WTC11 (cell line): ENCODE measurements at regions not wholly inside any gene's neighbourhood (a gene's known extent, or its start where the extent isn't known, plus 50 kb on each side); places are given as distances from the start of the nearest gene placed in this dataset.

Experiments used
- ATAC-seq: fragments of 200-7000 bp; cut with Tn5 transposase; 2 replicates; pipeline ENCODE4 v1.10.0; 2021; ENCODE audit warnings: mild to moderate bottlenecking, moderate library complexity
- CTCF ChIA-PET: fragments of 300-600 bp; sonication (Branson Sonifier 250); formaldehyde crosslinking; loops from one replicate; lab custom pipeline; 2021; ENCODE audit warnings: antibody characterized with exemption; lab: Charles Lee
- POLR2A ChIA-PET: fragments of 350-600 bp; sonication (Branson Sonifier 250); formaldehyde crosslinking; loops from one replicate; lab custom pipeline; 2021; ENCODE audit warnings: antibody characterized with exemption; lab: Charles Lee
- DNase-seq: peaks from one replicate; pipeline ENCODE4 v3.0.0; 2021; ENCODE audit warnings: low spot score
- H3K27ac Mint-ChIP-seq: 2 replicates; pipeline ENCODE4 v1.8.0; 2021; ENCODE audit warnings: mixed read lengths
- H3K27me3 Mint-ChIP-seq: 2 replicates; pipeline ENCODE4 v1.8.0; 2021; ENCODE audit warnings: low read depth, mild to moderate bottlenecking, moderate library complexity, mixed read lengths
- H3K36me3 Mint-ChIP-seq: 2 replicates; pipeline ENCODE4 v1.8.0; 2021; ENCODE audit warnings: mixed read lengths
- H3K4me1 Mint-ChIP-seq: 2 replicates; pipeline ENCODE4 v1.8.0; 2022; ENCODE audit warnings: mixed read lengths
- H3K4me3 Mint-ChIP-seq: 2 replicates; pipeline ENCODE4 v1.8.0; 2021; ENCODE audit warnings: mild to moderate bottlenecking, moderate library complexity, mixed read lengths
- H3K9me3 Mint-ChIP-seq: 2 replicates; pipeline ENCODE4 v1.8.0; 2021; ENCODE audit warnings: mixed read lengths
- CBFB ChIP-seq: sonication (generic); formaldehyde crosslinking; IDR thresholded peaks from 2 replicates; pipeline ENCODE4 v1.8.1; 2022; ENCODE audit warnings: mild to moderate bottlenecking, low read depth, missing genetic modification reagents
- CREM ChIP-seq: sonication (generic); formaldehyde crosslinking; IDR thresholded peaks from 2 replicates; pipeline ENCODE4 v1.8.1; 2022; ENCODE audit warnings: mild to moderate bottlenecking, missing genetic modification reagents, moderate library complexity
- ELF4 ChIP-seq: sonication (generic); formaldehyde crosslinking; IDR thresholded peaks from 2 replicates; pipeline ENCODE4 v1.8.1; 2022; ENCODE audit warnings: low read depth, mild to moderate bottlenecking, moderate library complexity, missing genetic modification reagents
- GTF2I ChIP-seq: fragments of 250-450 bp; sonication (Bioruptor Pico); conservative IDR thresholded peaks from 2 replicates; pipeline ENCODE4 v1.4.0; 2021; ENCODE audit warnings: mild to moderate bottlenecking
- HMGA2 ChIP-seq: fragments of 250-450 bp; sonication (Bioruptor Pico); IDR thresholded peaks from 2 replicates; pipeline ENCODE4 v1.4.0; 2021; ENCODE audit warnings: mild to moderate bottlenecking, moderate library complexity
- JUN ChIP-seq: sonication (generic); formaldehyde crosslinking; IDR thresholded peaks from 2 replicates; pipeline ENCODE4 v1.8.0; 2023; ENCODE audit warnings: mild to moderate bottlenecking, missing genetic modification reagents
- MXD4 ChIP-seq: fragments of 250-450 bp; sonication (Bioruptor Pico); IDR thresholded peaks from 2 replicates; pipeline ENCODE4 v1.8.0; 2021; ENCODE audit warnings: mild to moderate bottlenecking, moderate library complexity, borderline replicate concordance
- SMAD3 ChIP-seq: sonication (generic); formaldehyde crosslinking; IDR thresholded peaks from 2 replicates; pipeline ENCODE4 v1.8.0; 2022; ENCODE audit warnings: missing genetic modification reagents, mild to moderate bottlenecking, borderline replicate concordance
- SMAD4 ChIP-seq: sonication (generic); formaldehyde crosslinking; IDR thresholded peaks from 2 replicates; pipeline ENCODE4 v1.8.0; 2022; ENCODE audit warnings: mild to moderate bottlenecking, missing genetic modification reagents
- ZBTB21 ChIP-seq: sonication (generic); formaldehyde crosslinking; IDR thresholded peaks from 2 replicates; pipeline ENCODE4 v1.8.1; 2023; ENCODE audit warnings: mild to moderate bottlenecking, missing genetic modification reagents, borderline replicate concordance
- ZNF138 ChIP-seq: sonication (generic); formaldehyde crosslinking; conservative IDR thresholded peaks from 2 replicates; pipeline ENCODE4 v1.8.1; 2022; ENCODE audit warnings: mild to moderate bottlenecking, moderate library complexity, missing genetic modification reagents
- ZNF317 ChIP-seq: sonication (generic); formaldehyde crosslinking; IDR thresholded peaks from 2 replicates; pipeline ENCODE4 v1.8.1; 2023; ENCODE audit warnings: low read depth, mild to moderate bottlenecking, moderate library complexity, missing genetic modification reagents, borderline replicate concordance
- ZNF423 ChIP-seq: fragments of 250-450 bp; sonication (Bioruptor Pico); IDR thresholded peaks from 2 replicates; pipeline ENCODE4 v2.1.2; 2022; ENCODE audit warnings: mild to moderate bottlenecking, moderate library complexity
- TF ChIP-seq, protein P1 (sequence below): sonication (generic); formaldehyde crosslinking; IDR thresholded peaks from 2 replicates; pipeline ENCODE4 v1.8.0; 2022; ENCODE audit warnings: missing genetic modification reagents
- TF ChIP-seq, protein P2 (sequence below): fragments of 200-600 bp; IDR thresholded peaks from 2 replicates; pipeline ENCODE4 v1.8.0; 2022; ENCODE audit warnings: antibody characterized with exemption
- TF ChIP-seq, protein P3 (sequence below): sonication (generic); formaldehyde crosslinking; IDR thresholded peaks from 2 replicates; pipeline ENCODE4 v1.8.1; 2022; ENCODE audit warnings: low read depth, mild to moderate bottlenecking, moderate library complexity, missing genetic modification reagents, borderline replicate concordance
- TF ChIP-seq, protein P4 (sequence below): fragments of 250-450 bp; sonication (Bioruptor Pico); conservative IDR thresholded peaks from 2 replicates; pipeline ENCODE4 v1.9.0; 2021; ENCODE audit warnings: mild to moderate bottlenecking

DNA sequence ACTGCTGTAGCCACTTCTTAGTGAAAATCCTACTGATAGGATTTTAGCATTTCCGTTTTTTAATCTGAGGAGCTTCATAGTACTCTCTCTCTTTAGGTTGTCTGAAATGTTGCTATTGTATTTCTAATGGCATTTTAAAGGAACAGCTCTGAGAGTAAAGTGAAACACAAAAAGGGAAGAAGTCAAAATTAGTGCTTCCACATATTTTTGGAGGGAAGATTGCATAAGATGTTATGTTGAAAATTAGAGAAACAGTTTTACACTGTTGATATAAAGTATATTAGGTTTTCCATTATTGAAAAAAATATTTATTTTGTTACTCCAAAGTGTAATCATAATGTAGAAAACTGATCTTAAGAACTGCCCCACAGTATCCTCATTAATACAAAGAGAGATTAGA, 525.1 kb downstream of the TAF11L14 start:
- CTCF ChIA-PET: no interaction called here
- TF ChIP-seq HMGA2 (CRISPR knock-in tag): no peak
- no peak for TF ChIP-seq MXD4 (CRISPR knock-in tag)
- TF ChIP-seq, protein P1, sequence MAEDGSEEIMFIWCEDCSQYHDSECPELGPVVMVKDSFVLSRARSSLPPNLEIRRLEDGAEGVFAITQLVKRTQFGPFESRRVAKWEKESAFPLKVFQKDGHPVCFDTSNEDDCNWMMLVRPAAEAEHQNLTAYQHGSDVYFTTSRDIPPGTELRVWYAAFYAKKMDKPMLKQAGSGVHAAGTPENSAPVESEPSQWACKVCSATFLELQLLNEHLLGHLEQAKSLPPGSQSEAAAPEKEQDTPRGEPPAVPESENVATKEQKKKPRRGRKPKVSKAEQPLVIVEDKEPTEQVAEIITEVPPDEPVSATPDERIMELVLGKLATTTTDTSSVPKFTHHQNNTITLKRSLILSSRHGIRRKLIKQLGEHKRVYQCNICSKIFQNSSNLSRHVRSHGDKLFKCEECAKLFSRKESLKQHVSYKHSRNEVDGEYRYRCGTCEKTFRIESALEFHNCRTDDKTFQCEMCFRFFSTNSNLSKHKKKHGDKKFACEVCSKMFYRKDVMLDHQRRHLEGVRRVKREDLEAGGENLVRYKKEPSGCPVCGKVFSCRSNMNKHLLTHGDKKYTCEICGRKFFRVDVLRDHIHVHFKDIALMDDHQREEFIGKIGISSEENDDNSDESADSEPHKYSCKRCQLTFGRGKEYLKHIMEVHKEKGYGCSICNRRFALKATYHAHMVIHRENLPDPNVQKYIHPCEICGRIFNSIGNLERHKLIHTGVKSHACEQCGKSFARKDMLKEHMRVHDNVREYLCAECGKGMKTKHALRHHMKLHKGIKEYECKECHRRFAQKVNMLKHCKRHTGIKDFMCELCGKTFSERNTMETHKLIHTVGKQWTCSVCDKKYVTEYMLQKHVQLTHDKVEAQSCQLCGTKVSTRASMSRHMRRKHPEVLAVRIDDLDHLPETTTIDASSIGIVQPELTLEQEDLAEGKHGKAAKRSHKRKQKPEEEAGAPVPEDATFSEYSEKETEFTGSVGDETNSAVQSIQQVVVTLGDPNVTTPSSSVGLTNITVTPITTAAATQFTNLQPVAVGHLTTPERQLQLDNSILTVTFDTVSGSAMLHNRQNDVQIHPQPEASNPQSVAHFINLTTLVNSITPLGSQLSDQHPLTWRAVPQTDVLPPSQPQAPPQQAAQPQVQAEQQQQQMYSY (CRISPR knock-in tag): no peak
- TF ChIP-seq SMAD3: no peak
- no peak for TF ChIP-seq SMAD4
- no peak for TF ChIP-seq ZNF317 (CRISPR knock-in tag)
- TF ChIP-seq, protein P2, sequence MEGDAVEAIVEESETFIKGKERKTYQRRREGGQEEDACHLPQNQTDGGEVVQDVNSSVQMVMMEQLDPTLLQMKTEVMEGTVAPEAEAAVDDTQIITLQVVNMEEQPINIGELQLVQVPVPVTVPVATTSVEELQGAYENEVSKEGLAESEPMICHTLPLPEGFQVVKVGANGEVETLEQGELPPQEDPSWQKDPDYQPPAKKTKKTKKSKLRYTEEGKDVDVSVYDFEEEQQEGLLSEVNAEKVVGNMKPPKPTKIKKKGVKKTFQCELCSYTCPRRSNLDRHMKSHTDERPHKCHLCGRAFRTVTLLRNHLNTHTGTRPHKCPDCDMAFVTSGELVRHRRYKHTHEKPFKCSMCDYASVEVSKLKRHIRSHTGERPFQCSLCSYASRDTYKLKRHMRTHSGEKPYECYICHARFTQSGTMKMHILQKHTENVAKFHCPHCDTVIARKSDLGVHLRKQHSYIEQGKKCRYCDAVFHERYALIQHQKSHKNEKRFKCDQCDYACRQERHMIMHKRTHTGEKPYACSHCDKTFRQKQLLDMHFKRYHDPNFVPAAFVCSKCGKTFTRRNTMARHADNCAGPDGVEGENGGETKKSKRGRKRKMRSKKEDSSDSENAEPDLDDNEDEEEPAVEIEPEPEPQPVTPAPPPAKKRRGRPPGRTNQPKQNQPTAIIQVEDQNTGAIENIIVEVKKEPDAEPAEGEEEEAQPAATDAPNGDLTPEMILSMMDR: no peak
- TF ChIP-seq ZNF423 (CRISPR knock-in tag): no peak
- TF ChIP-seq, protein P3, sequence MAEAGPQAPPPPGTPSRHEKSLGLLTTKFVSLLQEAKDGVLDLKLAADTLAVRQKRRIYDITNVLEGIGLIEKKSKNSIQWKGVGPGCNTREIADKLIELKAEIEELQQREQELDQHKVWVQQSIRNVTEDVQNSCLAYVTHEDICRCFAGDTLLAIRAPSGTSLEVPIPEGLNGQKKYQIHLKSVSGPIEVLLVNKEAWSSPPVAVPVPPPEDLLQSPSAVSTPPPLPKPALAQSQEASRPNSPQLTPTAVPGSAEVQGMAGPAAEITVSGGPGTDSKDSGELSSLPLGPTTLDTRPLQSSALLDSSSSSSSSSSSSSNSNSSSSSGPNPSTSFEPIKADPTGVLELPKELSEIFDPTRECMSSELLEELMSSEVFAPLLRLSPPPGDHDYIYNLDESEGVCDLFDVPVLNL (CRISPR knock-in tag): no peak
- no peak for TF ChIP-seq ELF4 (CRISPR knock-in tag)
- TF ChIP-seq ZBTB21 (CRISPR knock-in tag): no peak
- TF ChIP-seq GTF2I (CRISPR knock-in tag): no peak
- DNase-seq (no peak), ATAC-seq (no peak)
- peaks cover 3% of the 10 kb centered on the region for H3K4me1 Mint-ChIP-seq
- no peaks in the 10 kb centered on the region for H3K27me3 Mint-ChIP-seq
- no peak overlapping the region for H3K4me3 Mint-ChIP-seq
- peaks cover 42% of the 10 kb centered on the region for H3K9me3 Mint-ChIP-seq
- peaks cover 15% of the 10 kb centered on the region for H3K36me3 Mint-ChIP-seq
- H3K27ac Mint-ChIP-seq: no peak overlapping the region
- POLR2A ChIA-PET: no interaction called here

DNA sequence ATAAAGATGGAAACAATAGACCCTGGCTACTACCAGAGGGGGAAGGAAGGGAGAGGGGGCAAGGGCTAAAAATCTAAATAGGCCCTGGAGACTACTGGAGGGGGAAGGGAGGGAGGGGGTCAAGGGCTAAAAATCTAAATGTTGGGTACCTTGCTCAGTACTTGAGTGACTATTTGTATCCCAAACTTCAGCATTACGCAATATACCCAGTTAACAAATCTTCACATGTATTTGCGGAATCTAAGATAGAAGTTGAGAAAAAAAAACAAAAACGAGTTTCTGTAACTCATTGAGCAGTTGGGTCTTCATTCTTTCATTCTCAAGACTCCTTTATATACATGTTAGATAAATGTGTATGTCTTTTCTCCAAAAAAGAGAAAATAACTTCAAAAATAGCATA, 537.4 kb downstream of the TAF11L14 start:
- no peak for DNase-seq
- TF ChIP-seq ZNF138 (CRISPR knock-in tag) (no peak), CBFB (CRISPR knock-in tag) (no peak), JUN (CRISPR knock-in tag) (no peak), CREM (CRISPR knock-in tag) (no peak)
- TF ChIP-seq, protein P4, sequence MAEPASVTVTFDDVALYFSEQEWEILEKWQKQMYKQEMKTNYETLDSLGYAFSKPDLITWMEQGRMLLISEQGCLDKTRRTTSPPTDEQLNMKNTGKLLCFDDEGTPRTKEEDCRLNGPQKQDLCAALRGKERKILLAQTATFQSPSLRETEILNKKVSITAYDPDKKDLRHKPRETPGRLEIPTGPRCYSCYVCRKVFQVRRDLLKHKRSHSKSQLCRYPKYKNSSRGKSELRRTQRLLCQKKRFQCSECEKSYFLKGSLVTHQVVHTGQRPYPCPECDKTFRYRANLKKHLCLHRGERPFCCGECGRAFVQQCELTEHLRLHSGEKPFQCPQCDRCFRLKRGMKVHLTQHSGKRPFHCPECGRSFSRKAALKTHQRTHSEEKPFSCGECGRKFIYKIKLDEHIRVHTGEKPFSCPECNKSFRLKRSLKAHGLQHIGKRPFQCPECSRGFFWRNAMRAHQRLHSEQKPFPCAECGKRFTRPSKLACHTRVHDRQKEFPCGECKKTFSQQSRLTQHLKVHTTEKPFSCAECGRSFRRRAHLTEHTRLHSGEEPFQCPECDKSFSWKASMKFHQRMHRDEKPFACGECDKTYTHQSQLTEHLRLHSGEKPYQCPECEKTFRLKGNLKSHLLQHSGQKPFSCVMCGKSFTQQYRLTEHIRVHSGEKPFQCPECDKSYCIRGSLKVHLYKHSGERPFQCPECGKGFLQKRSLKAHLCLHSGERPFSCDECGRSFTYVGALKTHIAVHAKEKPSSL (CRISPR knock-in tag): no peak
- TF ChIP-seq, all 79 proteins: peak for 0
- ChIA-PET CTCF (no interaction called here), POLR2A (no interaction called here)
- no peak for ATAC-seq
- Mint-ChIP-seq H3K9me3 (peaks cover 54% of the 10 kb centered on the region), H3K27me3 (no peaks in the 10 kb centered on the region), H3K4me1 (no peaks in the 10 kb centered on the region), H3K36me3 (peaks cover 6% of the 10 kb centered on the region), H3K4me3 (no peak overlapping the region), H3K27ac (no peak overlapping the region)
